HepG2 (cell line): ENCODE measurements at regions not wholly inside any gene's neighbourhood (a gene's known extent, or its start where the extent isn't known, plus 50 kb on each side); places are given as distances from the start of the nearest gene placed in this dataset.
A peak's percentile ranks its signal among the peaks of the same experiment; 100 is the strongest.

Experiments
- ATAC-seq: fragments of 200-7000 bp; cut with Tn5 transposase; 3 replicates; pipeline ENCODE4 v1.9.1; 2020; ENCODE audit warnings: mild to moderate bottlenecking, moderate library complexity
- BruUV-seq: library from RNA; stranded (reverse); fragments of 400-500 nt; replicated peaks from 2 replicates; lab custom pipeline; 2021; lab: Mats Ljungman, UMichigan
- CTCF ChIA-PET: fragments of 300-600 bp; formaldehyde crosslinking; extraction: SDS; loops from one replicate; lab custom pipeline; 2021; ENCODE audit warnings: low total read pairs, inconsistent platforms, low intra/inter-chr PET ratio; lab: Yijun Ruan, JAX
- POLR2A ChIA-PET: fragments of 350-600 bp; sonication (Branson Sonifier 250); formaldehyde crosslinking; loops from one replicate; lab custom pipeline; 2020; ENCODE audit warnings: antibody characterized with exemption, inconsistent platforms; lab: Yijun Ruan, JAX
- DNase-seq: peaks from one replicate; pipeline ENCODE4 v3.0.0-alpha.2; 2015; ENCODE audit warnings: low spot score
- FAIRE-seq: peaks from 3 replicates; lab custom pipeline; 2011; peaks lifted over from hg19 to GRCh38; lab: Jason Lieb, UNC
- H2AFZ ChIP-seq: one replicate; pipeline ENCODE4 v1.6.1; 2011; ENCODE audit warnings: low read length, inconsistent platforms
- H3K27ac ChIP-seq: fragments of 300-600 bp; 3 replicates; pipeline ENCODE4 v1.8.0; 2011; ENCODE audit warnings: mixed run types, mild to moderate bottlenecking, mixed read lengths, low read length, inconsistent platforms; ENCODE audit not compliant: insufficient read depth; ENCODE audit errors: extremely low read length
- H3K27me3 ChIP-seq, 2 experiments: fragments of 200-600 bp in 1 of 2; 2 replicates in 1 of 2; 3 replicates in 1 of 2; pipeline versions ENCODE4 v1.6.0 to v1.8.0; 2011; ENCODE audit warnings: low read length in 2 of 2, mild to moderate bottlenecking in 2 of 2, moderate library complexity in 2 of 2, inconsistent platforms in 1 of 2; ENCODE audit not compliant: insufficient read depth in 2 of 2, control insufficient read depth in 1 of 2
- H3K36me3 ChIP-seq, 2 experiments: fragments of 200-600 bp in 1 of 2; replicated peaks in 1 of 2; 2 replicates in 1 of 2; 3 replicates in 1 of 2; pipeline versions ENCODE4 v1.5.1 to v1.8.0; 2011; ENCODE audit warnings: low read length in 2 of 2, inconsistent platforms in 1 of 2; ENCODE audit not compliant: insufficient read depth in 2 of 2, control insufficient read depth in 1 of 2
- H3K4me1 ChIP-seq: 2 replicates; pipeline ENCODE4 v1.5.1; 2012; ENCODE audit warnings: low read length, inconsistent platforms; ENCODE audit not compliant: insufficient read depth
- H3K4me2 ChIP-seq: 2 replicates; pipeline ENCODE4 v1.6.0; 2011; ENCODE audit warnings: low read depth, low read length, inconsistent platforms
- H3K4me3 ChIP-seq, 3 experiments: fragments of 200-600 bp in 1 of 3; sonication (generic), shearing (Covaris generic) in 1 of 3; replicated peaks in 1 of 3; 2 replicates each; pipeline ENCODE4 v1.5.1; 2011 to 2016; ENCODE audit warnings: low read length in 3 of 3, inconsistent platforms in 2 of 3, low read depth in 2 of 3, mild to moderate bottlenecking in 2 of 3, control low read depth in 1 of 3, mixed read lengths in 1 of 3; ENCODE audit not compliant: insufficient read depth in 1 of 3
- H3K79me2 ChIP-seq: one replicate; pipeline ENCODE4 v1.6.1; 2011; ENCODE audit warnings: low read length, inconsistent platforms; ENCODE audit not compliant: insufficient read depth
- H3K9ac ChIP-seq: 2 replicates; pipeline ENCODE4 v1.6.0; 2011; ENCODE audit warnings: mild to moderate bottlenecking, low read depth, low read length, inconsistent platforms; ENCODE audit not compliant: insufficient read depth
- H3K9me3 ChIP-seq: 2 replicates; pipeline ENCODE4 v1.5.1; 2012; ENCODE audit warnings: mild to moderate bottlenecking, low read length
- H4K20me1 ChIP-seq: 2 replicates; pipeline ENCODE4 v1.6.0; 2011; ENCODE audit warnings: inconsistent platforms, mild to moderate bottlenecking, low read length, moderate library complexity; ENCODE audit not compliant: insufficient read depth
- CREB1 ChIP-seq, 2 experiments: fragments of 450-650 bp in 1 of 2; IDR thresholded peaks; 2 replicates each; pipeline ENCODE4 v1.6.1; 2016 to 2017; ENCODE audit warnings: control low read depth in 1 of 2, mild to moderate bottlenecking in 1 of 2, missing compliant biosample characterization in 1 of 2, missing genetic modification characterization in 1 of 2
- EEA1 ChIP-seq: sonication (generic); formaldehyde crosslinking; IDR thresholded peaks from 2 replicates; pipeline ENCODE4 v1.5.1; 2020; ENCODE audit warnings: mild to moderate bottlenecking, missing genetic modification reagents, borderline replicate concordance
- FOXP1 ChIP-seq, 2 experiments: fragments of 450-650 bp in 1 of 2; IDR thresholded peaks; 2 replicates each; pipeline ENCODE4 v1.6.1; 2017 to 2018; ENCODE audit warnings: antibody characterized with exemption in 1 of 2
- GABPA ChIP-seq, 2 experiments: IDR thresholded peaks; 2 replicates each; pipeline ENCODE4 v1.6.1; 2011 to 2016; ENCODE audit warnings: low read depth in 2 of 2, low read length in 1 of 2, missing biosample characterization in 1 of 2, missing genetic modification characterization in 1 of 2
- GABPB1 ChIP-seq: IDR thresholded peaks from 2 replicates; pipeline ENCODE4 v1.6.1; 2016; ENCODE audit warnings: mild to moderate bottlenecking, missing genetic modification reagents, moderate library complexity, missing compliant biosample characterization
- JDP2 ChIP-seq: sonication (generic); formaldehyde crosslinking; IDR thresholded peaks from 2 replicates; pipeline ENCODE4 v1.8.1; 2022; ENCODE audit warnings: missing genetic modification reagents, borderline replicate concordance
- NFKB2 ChIP-seq: sonication (generic); formaldehyde crosslinking; IDR thresholded peaks from 2 replicates; pipeline ENCODE4 v1.4.0; 2020; ENCODE audit warnings: missing genetic modification reagents, borderline replicate concordance
- NR2F1 ChIP-seq, 2 experiments: fragments of 450-650 bp in 1 of 2; formaldehyde crosslinking in 1 of 2; IDR thresholded peaks; 2 replicates each; pipeline versions ENCODE4 v1.5.0 to v1.6.1; 2016 to 2020; ENCODE audit warnings: mild to moderate bottlenecking in 1 of 2, missing compliant biosample characterization in 1 of 2, missing genetic modification reagents in 1 of 2, moderate library complexity in 1 of 2
- NR2F6 ChIP-seq, 2 experiments: IDR thresholded peaks; 2 replicates each; pipeline ENCODE4 v1.6.1; 2016; ENCODE audit warnings: antibody characterized with exemption in 1 of 2, mild to moderate bottlenecking in 1 of 2
- RARA ChIP-seq: IDR thresholded peaks from 2 replicates; pipeline ENCODE4 v1.6.1; 2016; ENCODE audit warnings: missing genetic modification reagents, missing compliant biosample characterization
- RXRB ChIP-seq: IDR thresholded peaks from 2 replicates; pipeline ENCODE4 v1.6.1; 2016; ENCODE audit warnings: borderline replicate concordance, missing genetic modification reagents, missing compliant biosample characterization
- SKIL ChIP-seq: sonication (generic); formaldehyde crosslinking; IDR thresholded peaks from 2 replicates; pipeline ENCODE4 v1.8.0; 2022; ENCODE audit warnings: missing genetic modification reagents, mild to moderate bottlenecking, moderate library complexity, borderline replicate concordance
- SOX13 ChIP-seq, 3 experiments: fragments of 450-650 bp in 1 of 3; sonication (generic) in 1 of 3; formaldehyde crosslinking in 1 of 3; IDR thresholded peaks in 2 of 3; conservative IDR thresholded peaks in 1 of 3; 2 replicates each; pipeline versions ENCODE4 v1.5.0 to v1.6.1; 2016 to 2020; ENCODE audit warnings: antibody characterized with exemption in 1 of 3, mild to moderate bottlenecking in 1 of 3, missing compliant biosample characterization in 1 of 3, missing genetic modification reagents in 1 of 3, moderate library complexity in 1 of 3
- SOX5 ChIP-seq: IDR thresholded peaks from 2 replicates; pipeline ENCODE4 v1.6.1; 2016; ENCODE audit warnings: borderline replicate concordance
- STAT5B ChIP-seq: sonication (generic); formaldehyde crosslinking; IDR thresholded peaks from 2 replicates; pipeline ENCODE4 v1.4.0; 2020; ENCODE audit warnings: missing genetic modification reagents
- ZBTB20 ChIP-seq: sonication (generic); formaldehyde crosslinking; IDR thresholded peaks from 2 replicates; pipeline ENCODE4 v1.8.1; 2023; ENCODE audit warnings: missing genetic modification reagents, low read depth, mild to moderate bottlenecking, borderline replicate concordance
- ZFP91 ChIP-seq: sonication (generic); formaldehyde crosslinking; IDR thresholded peaks from 2 replicates; pipeline ENCODE4 v1.9.0; 2022; ENCODE audit warnings: missing genetic modification reagents, mild to moderate bottlenecking, borderline replicate concordance
- ZNF709 ChIP-seq: sonication (generic); formaldehyde crosslinking; IDR thresholded peaks from 2 replicates; pipeline ENCODE4 v1.5.0; 2020; ENCODE audit warnings: mild to moderate bottlenecking, missing genetic modification reagents
- WGBS: methylation state at CpG from one replicate; pipeline ENCODE4 v1.1.6; 2017; ENCODE audit warnings: low lambda C conversion rate; 5-methylcytosine and 5-hydroxymethylcytosine counted together
- in situ Hi-C: cut with HindIII; loops from 2 replicates; pipeline ENCODE4 v1.10.0; 2017; ENCODE audit warnings: low pct_unique_long_range_greater_than_20kb; ENCODE audit not compliant: extremely low pct_ligation_motif_present
- intact Hi-C: fragments of 100-400 bp; cut with micrococcal nuclease; formaldehyde crosslinking; loops from one replicate; pipeline ENCODE4 v1.10.0; 2022; ENCODE audit not compliant: unreplicated experiment

- FAIRE-seq: no peak
- POLR2A ChIA-PET: no interaction called here
- no peak for TF ChIP-seq STAT5B
- TF ChIP-seq NR2F6 (IDR thresholded peaks at IDR 0.05): peak; percentile 32; the same call in 1 of the 2 replicates
- TF ChIP-seq NR2F6 (CRISPR knock-in tag; IDR thresholded peaks at IDR 0.05): 0 out of 2 replicates have a peak, but pooled peaks have one; percentile 9
- no peak for TF ChIP-seq SOX13 (IDR thresholded peaks at IDR 0.05)
- peak in 1 of 2 experiments; percentile 47; a peak in 1 of 4 replicates for TF ChIP-seq SOX13 (CRISPR knock-in tag; conservative IDR thresholded peaks at IDR 0.05 in 1 of 2, IDR thresholded peaks at IDR 0.05 in 1 of 2)
- 0 out of 2 replicates have a peak, but pooled peaks have one; percentile 33 for TF ChIP-seq CREB1 (IDR thresholded peaks at IDR 0.05)
- no peak for TF ChIP-seq CREB1 (CRISPR knock-in tag; IDR thresholded peaks at IDR 0.05)
- TF ChIP-seq JDP2: no peak
- no peak for TF ChIP-seq GABPA (IDR thresholded peaks at IDR 0.05; ENCODE audit: low read depth, low read length)
- TF ChIP-seq GABPA (CRISPR knock-in tag; IDR thresholded peaks at IDR 0.05; ENCODE audit: low read depth): peak; percentile 25; the same call in 1 of the 2 replicates
- peak; percentile 93 for TF ChIP-seq RARA (CRISPR knock-in tag)
- peak; percentile 66; the same call in 1 of the 2 replicates for TF ChIP-seq ZBTB20 (CRISPR knock-in tag)
- TF ChIP-seq FOXP1 (IDR thresholded peaks at IDR 0.05): no peak
- peak; percentile 42; the same call in 1 of the 2 replicates for TF ChIP-seq FOXP1 (CRISPR knock-in tag; IDR thresholded peaks at IDR 0.05)
- no peak for TF ChIP-seq ZNF709 (CRISPR knock-in tag)
- no peak for TF ChIP-seq ZFP91 (CRISPR knock-in tag)
- 0 out of 2 replicates have a peak, but pooled peaks have one; percentile 26 for TF ChIP-seq RXRB (CRISPR knock-in tag)
- TF ChIP-seq NFKB2 (CRISPR knock-in tag): no peak
- peak; percentile 59; the same call in 1 of the 2 replicates for TF ChIP-seq SKIL (CRISPR knock-in tag)
- TF ChIP-seq SOX5: 0 out of 2 replicates have a peak, but pooled peaks have one; percentile 28
- peak; percentile 21; the same call in 1 of the 2 replicates for TF ChIP-seq GABPB1 (CRISPR knock-in tag)
- TF ChIP-seq NR2F1 (CRISPR knock-in tag; IDR thresholded peaks at IDR 0.05): 0 out of 4 replicates have a peak, but pooled peaks of 1 of the 2 experiments have one; percentile 47
- no peak for TF ChIP-seq EEA1 (CRISPR knock-in tag)
Observed at GRCh38 chr13:79803989-79804388, 323.0 kb downstream of the NDFIP2 start.

More at GRCh38 chr13:79803989-79804388, 323.0 kb downstream of the NDFIP2 start:
- intact Hi-C loops (no loop called here), in situ Hi-C loops (no loop called here)
- Histone ChIP-seq H3K4me3 (no peak overlapping the region), H3K27ac (no peak overlapping the region), H3K4me2 (no peak overlapping the region), H3K36me3 (no peaks in the 10 kb centered on the region), H4K20me1 (no peaks in the 10 kb centered on the region), H3K4me1 (no peaks in the 10 kb centered on the region; the same call in 1 of the 2 replicates), H3K9ac (no peak overlapping the region), H3K9me3 (0 out of 2 replicates have a peak, but pooled peaks cover 4% of the 10 kb centered on the region), H3K27me3 (no peaks in the 10 kb centered on the region), H3K79me2 (no peaks in the 10 kb centered on the region), H2AFZ (no peak overlapping the region)
- ATAC-seq (peak; percentile 90), DNase-seq (peak; percentile 21)
- no TSS peak for BruUV-seq
- CTCF ChIA-PET: no interaction called here
- WGBS: 10% methylated on average over 4 of the region's 4 CpGs
